Endodermal cell (in vitro differentiated cells): ENCODE measurements at regions not wholly inside any gene's neighbourhood (a gene's known extent, or its start where the extent isn't known, plus 50 kb on each side); places are given as distances from the start of the nearest gene placed in this dataset.

Source experiments
- DNase-seq: peaks from one replicate; pipeline ENCODE4 v3.0.0-alpha.2; 2017
- H3K27ac ChIP-seq: 2 replicates; pipeline ENCODE4 v1.5.1; 2013; ENCODE audit warnings: mild to moderate bottlenecking, low read depth, low read length, moderate library complexity
- H3K27me3 ChIP-seq: 2 replicates; pipeline ENCODE4 v1.6.1; 2013; ENCODE audit warnings: mild to moderate bottlenecking, low read length, moderate library complexity; ENCODE audit not compliant: insufficient read depth, control insufficient read depth, poor library complexity, severe bottlenecking
- H3K36me3 ChIP-seq: 2 replicates; pipeline ENCODE4 v1.7.0; 2013; ENCODE audit warnings: mild to moderate bottlenecking, low read length, moderate library complexity; ENCODE audit not compliant: control insufficient read depth, insufficient read depth
- H3K4me1 ChIP-seq: one replicate; pipeline ENCODE4 v1.7.0; 2013; ENCODE audit warnings: low read length; ENCODE audit not compliant: control insufficient read depth, insufficient read depth
- H3K4me3 ChIP-seq: 2 replicates; pipeline ENCODE4 v1.5.1; 2013; ENCODE audit warnings: mild to moderate bottlenecking, low read length, moderate library complexity
- H3K9ac ChIP-seq: 2 replicates; pipeline ENCODE4 v1.6.1; 2013; ENCODE audit warnings: mild to moderate bottlenecking, low read length, moderate library complexity; ENCODE audit not compliant: poor library complexity, severe bottlenecking; ENCODE audit errors: extremely low read depth
- H3K9me3 ChIP-seq: 2 replicates; pipeline ENCODE4 v1.6.1; 2013; ENCODE audit warnings: mild to moderate bottlenecking, low read length, moderate library complexity; ENCODE audit not compliant: control insufficient read depth
- H3K27ac Mint-ChIP-seq: 2 replicates; pipeline ENCODE4 v1.8.0; 2020; ENCODE audit warnings: mixed read lengths
- H3K27me3 Mint-ChIP-seq: 2 replicates; pipeline ENCODE4 v1.8.0; 2021; ENCODE audit warnings: mild to moderate bottlenecking, mixed read lengths; ENCODE audit not compliant: insufficient read depth
- H3K36me3 Mint-ChIP-seq: 2 replicates; pipeline ENCODE4 v1.8.0; 2020; ENCODE audit warnings: low read depth, mixed read lengths
- H3K4me1 Mint-ChIP-seq: 2 replicates; pipeline ENCODE4 v1.8.0; 2020; ENCODE audit warnings: mixed read lengths
- H3K4me3 Mint-ChIP-seq: 2 replicates; pipeline ENCODE4 v1.8.0; 2020; ENCODE audit warnings: mild to moderate bottlenecking, moderate library complexity, mixed read lengths
- H3K9me3 Mint-ChIP-seq: 2 replicates; pipeline ENCODE4 v1.8.0; 2020; ENCODE audit warnings: mild to moderate bottlenecking, mixed read lengths
- CTCF ChIP-seq: fragments of 200-600 bp; sonication (generic); conservative IDR thresholded peaks from 2 replicates; pipeline ENCODE4 v1.5.0; 2021; ENCODE audit warnings: antibody characterized with exemption, mild to moderate bottlenecking
- WGBS, 2 experiments: methylation state at CpG; one replicate each; pipeline versions ENCODE4 v1.1.5 to v1.1.7; 2013; ENCODE audit warnings: missing lambda C conversion rate in 2 of 2, mixed read lengths in 1 of 2; ENCODE audit not compliant: insufficient coverage in 1 of 2, insufficient read length in 1 of 2; 5-methylcytosine and 5-hydroxymethylcytosine counted together

- no peak for TF ChIP-seq CTCF
- Mint-ChIP-seq H3K9me3 (peaks cover 40% of the 10 kb centered on the region), H3K27ac (no peak overlapping the region), H3K4me3 (no peak overlapping the region), H3K4me1 (peaks cover 4% of the 10 kb centered on the region), H3K36me3 (peaks cover 12% of the 10 kb centered on the region), H3K27me3 (no peaks in the 10 kb centered on the region)
- no peaks in the 10 kb centered on the region for H3K36me3 ChIP-seq
- H3K27ac ChIP-seq, result no peak overlapping the region
- no peaks in the 10 kb centered on the region for H3K27me3 ChIP-seq
- no peak for DNase-seq
- 100% methylated on average over 2 of the region's 2 CpGs; no CpG with 5 or more reads in 1 of the 2 experiments for WGBS, 2 experiments
- H3K9me3 ChIP-seq, result peaks cover 29% of the 10 kb centered on the region
- peaks cover 3% of the 10 kb centered on the region for H3K4me1 ChIP-seq
- H3K9ac ChIP-seq, result no peak overlapping the region
- H3K4me3 ChIP-seq, result no peak overlapping the region
Observed at GRCh38 chr1:187854457-187854856, 1025.7 kb downstream of the PLA2G4A start.

- TF ChIP-seq CTCF, result no peak
- Histone ChIP-seq H3K4me3 (no peak overlapping the region), H3K9ac (no peak overlapping the region), H3K27ac (no peak overlapping the region), H3K36me3 (no peaks in the 10 kb centered on the region), H3K27me3 (no peaks in the 10 kb centered on the region), H3K4me1 (no peaks in the 10 kb centered on the region), H3K9me3 (peaks cover 14% of the 10 kb centered on the region)
- WGBS, 2 experiments, result 95% methylated on average over 1 of the region's 1 CpG; no CpG with 5 or more reads in 1 of the 2 experiments
- Mint-ChIP-seq H3K4me1 (peaks cover 18% of the 10 kb centered on the region), H3K27ac (no peak overlapping the region), H3K27me3 (no peaks in the 10 kb centered on the region), H3K36me3 (peaks cover 2% of the 10 kb centered on the region), H3K9me3 (peaks cover 10% of the 10 kb centered on the region), H3K4me3 (no peak overlapping the region)
- no peak for DNase-seq
Observed at GRCh38 chr1:187862506-187862905, 1033.8 kb downstream of the PLA2G4A start.

- no peak overlapping the region for H3K4me3 Mint-ChIP-seq
- no peak for TF ChIP-seq CTCF
- peaks cover 9% of the 10 kb centered on the region for H3K9me3 Mint-ChIP-seq
- H3K9ac ChIP-seq, result no peak overlapping the region
- H3K27me3 ChIP-seq, result no peaks in the 10 kb centered on the region
- H3K36me3 Mint-ChIP-seq, result no peaks in the 10 kb centered on the region
- H3K4me1 ChIP-seq, result no peaks in the 10 kb centered on the region
- peaks cover 18% of the 10 kb centered on the region for H3K4me1 Mint-ChIP-seq
- H3K27me3 Mint-ChIP-seq, result no peaks in the 10 kb centered on the region
- H3K36me3 ChIP-seq, result no peaks in the 10 kb centered on the region
- no peak overlapping the region for H3K27ac Mint-ChIP-seq
- no peak overlapping the region for H3K27ac ChIP-seq
- H3K9me3 ChIP-seq, result no peaks in the 10 kb centered on the region
- H3K4me3 ChIP-seq, result no peak overlapping the region
- no peak for DNase-seq
- WGBS, 2 experiments, result 80 to 88% methylated on average over 1 of the region's 1 CpG
Observed at GRCh38 chr1:187870552-187870951, 1041.8 kb downstream of the PLA2G4A start.
